Gastrocnemius medialis (tissue), 4 donors: ENCODE measurements at regions not wholly inside any gene's neighbourhood (a gene's known extent, or its start where the extent isn't known, plus 50 kb on each side); places are given as distances from the start of the nearest gene placed in this dataset.

Experiments used
- CTCF ChIP-seq, 5 experiments: fragments of 450-650 bp in 3 of 5; fragments of 200-600 bp in 2 of 5; sonication (generic) in 2 of 5; IDR thresholded peaks in 4 of 5; conservative IDR thresholded peaks in 1 of 5; 1 replicate in 4 of 5; 2 replicates in 1 of 5; pipeline ENCODE4 v1.5.1; 2016 to 2019; ENCODE audit warnings: antibody characterized with exemption in 5 of 5, mild to moderate bottlenecking in 3 of 5, moderate library complexity in 3 of 5
- POLR2A ChIP-seq, 2 donors: fragments of 450-650 bp; IDR thresholded peaks; one replicate each; pipeline ENCODE4 v1.6.1; 2017; ENCODE audit warnings: antibody characterized with exemption in 2 of 2, mild to moderate bottlenecking in 2 of 2, moderate library complexity in 2 of 2

GRCh38 chr9:13644675-13645074 lies 365.2 kb upstream of the MPDZ start:
- no peak for TF ChIP-seq POLR2A (IDR thresholded peaks at IDR 0.05)
- no peak for TF ChIP-seq CTCF (IDR thresholded peaks at IDR 0.05 in 4 of 5, conservative IDR thresholded peaks at IDR 0.05 in 1 of 5)
